GM21367 (cell line): ENCODE measurements at regions not wholly inside any gene's neighbourhood (a gene's known extent, or its start where the extent isn't known, plus 50 kb on each side); places are given as distances from the start of the nearest gene placed in this dataset.

Experiments
- ATAC-seq: cut with Tn5 transposase; IDR thresholded peaks from one replicate; pipeline ENCODE4 v1.9.1; 2021; ENCODE audit not compliant: unreplicated experiment

DNA sequence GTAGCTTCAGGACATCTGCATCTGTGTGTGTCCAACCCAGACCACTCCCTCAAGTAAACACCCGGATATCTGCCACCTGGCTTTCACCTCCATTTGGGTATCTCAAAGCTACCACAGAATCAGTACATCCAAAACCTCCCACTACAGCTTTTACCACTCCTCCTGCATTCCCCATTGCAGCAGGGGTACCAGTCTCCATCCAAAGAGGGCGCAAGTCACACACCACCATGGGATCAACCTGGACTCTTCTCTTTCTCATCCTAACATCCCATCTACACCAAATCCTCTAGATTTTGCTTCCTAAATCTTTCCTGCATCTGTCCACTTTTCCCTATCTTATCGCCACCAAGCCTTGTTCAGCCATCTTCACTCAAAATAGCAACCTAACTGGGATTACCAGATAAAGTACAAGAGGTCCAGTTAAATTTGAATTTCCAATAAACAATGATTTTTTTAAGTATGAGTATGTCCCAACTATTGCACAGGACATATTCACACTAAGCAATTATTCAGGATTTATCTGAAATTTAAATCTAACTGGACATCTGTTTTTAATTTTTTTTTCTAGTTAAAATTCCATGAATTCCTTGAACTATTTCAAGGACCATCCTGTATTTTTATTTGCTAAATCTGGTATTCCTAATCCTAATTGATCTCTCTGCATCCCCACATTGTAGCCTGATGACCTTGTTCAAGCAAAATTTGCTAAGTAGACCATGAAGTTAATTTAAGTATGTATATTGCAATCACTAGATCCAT lies 164.3 kb upstream of the MLN start:
- no peak for ATAC-seq

DNA sequence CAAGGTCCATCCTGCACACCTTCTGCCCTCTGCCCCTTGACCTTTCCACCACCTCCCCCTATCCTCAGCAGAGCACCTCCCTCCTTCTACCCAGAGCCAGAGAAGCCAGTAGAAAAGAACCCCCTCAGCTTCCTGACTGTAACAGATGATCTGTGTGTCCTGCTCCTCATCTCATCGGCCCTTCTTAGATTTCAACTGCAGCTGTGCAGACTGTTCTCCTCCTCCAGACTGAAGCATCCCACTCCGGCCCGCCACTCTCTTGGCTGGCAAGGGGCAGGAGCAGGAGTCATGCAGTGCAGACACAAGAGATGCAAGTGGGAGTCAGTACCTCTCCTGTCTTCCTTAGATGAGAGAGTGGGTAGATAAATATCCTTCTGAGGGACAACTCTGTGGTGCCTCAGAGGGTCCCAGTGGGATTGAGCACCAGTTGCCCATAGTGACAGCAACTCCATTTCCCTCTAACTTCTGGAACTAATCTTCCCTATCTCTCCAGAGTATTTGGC lies 163.5 kb upstream of the MLN start:
- ATAC-seq: no peak

GRCh38 chr6:33966536-33966935 lies 162.7 kb upstream of the MLN start:
- ATAC-seq: no peak

DNA sequence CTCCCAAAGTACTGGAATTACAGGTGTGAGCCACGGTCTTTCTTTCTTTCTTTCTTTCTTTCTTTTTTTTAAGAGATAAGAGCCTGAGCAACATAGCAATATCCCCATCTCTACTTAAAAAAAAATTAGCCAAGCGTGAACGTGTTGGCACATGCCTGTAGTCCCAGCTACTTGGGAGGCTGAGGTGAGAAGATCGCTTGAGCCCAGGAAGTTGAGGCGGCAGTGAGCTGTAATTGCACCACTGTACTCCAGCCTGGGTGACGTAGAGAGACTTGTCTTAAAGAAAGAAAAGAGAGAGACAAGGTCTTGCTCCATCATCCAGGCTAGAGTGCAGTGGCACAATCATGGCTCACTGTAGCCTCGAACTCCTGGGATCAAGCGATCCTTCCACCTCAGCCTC lies 162.0 kb upstream of the MLN start:
- no peak for ATAC-seq

DNA sequence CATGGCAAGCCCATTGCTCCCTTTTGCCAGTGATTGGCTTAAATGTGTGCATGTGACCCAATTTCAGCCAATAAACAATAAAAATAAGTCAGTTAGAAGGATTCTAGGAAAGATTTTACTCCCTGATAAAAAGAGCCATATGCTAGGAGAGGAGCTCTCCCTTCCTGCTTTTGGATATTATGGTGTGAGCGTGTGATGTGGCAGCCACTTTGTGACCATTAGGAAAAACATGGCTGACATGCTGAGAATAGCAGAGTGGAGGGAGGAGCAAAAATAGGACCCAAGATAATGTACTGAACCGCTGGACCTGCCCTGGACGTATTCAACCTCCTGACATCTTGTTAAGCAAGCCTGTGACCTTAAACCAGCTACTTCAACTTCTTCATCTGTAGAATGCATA lies 160.6 kb upstream of the MLN start:
- ATAC-seq: no peak

DNA sequence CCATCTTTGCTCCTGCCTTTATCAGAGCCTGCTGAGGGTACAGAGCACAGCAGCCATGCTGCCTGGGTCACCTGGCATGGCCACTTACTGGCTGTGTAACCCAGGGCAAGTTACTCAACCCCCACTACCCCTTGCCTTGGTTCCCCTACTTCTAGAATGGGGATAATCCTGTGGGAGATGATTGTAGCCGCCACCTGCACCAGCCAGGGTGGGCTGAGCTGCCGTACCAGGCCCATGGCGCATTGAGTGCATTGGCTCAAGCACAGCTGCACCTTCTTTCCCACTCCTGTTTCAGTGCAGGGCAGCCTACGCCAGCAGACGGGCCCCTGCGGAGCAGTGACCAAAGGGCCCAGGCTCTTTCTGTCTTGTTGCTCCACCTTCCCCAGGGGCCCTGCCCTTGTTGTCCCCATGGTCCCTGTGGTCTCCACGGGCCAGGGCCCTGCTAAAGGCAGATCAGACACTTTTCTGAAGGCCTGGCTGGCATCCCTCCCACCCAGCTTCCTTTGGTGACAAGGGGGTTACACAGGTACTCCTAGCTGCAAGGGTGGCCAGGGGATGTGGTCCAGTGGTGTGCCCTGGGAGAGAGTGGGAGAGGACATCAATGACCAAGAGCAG lies 159.4 kb upstream of the MLN start:
- ATAC-seq: no peak

GRCh38 chr6:33962246-33963027 lies 158.6 kb upstream of the MLN start:
- ATAC-seq: no peak

GRCh38 chr6:33961691-33962090 lies 157.9 kb upstream of the MLN start:
- ATAC-seq: no peak

- no peak for ATAC-seq
These were observed 156.8 kb upstream of the MLN start for GRCh38 chr6:33960345-33961313.

GRCh38 chr6:33959661-33960344 lies 156.0 kb upstream of the MLN start:
- ATAC-seq: no peak

GRCh38 chr6:33959329-33959651 lies 155.5 kb upstream of the MLN start:
- no peak for ATAC-seq

DNA sequence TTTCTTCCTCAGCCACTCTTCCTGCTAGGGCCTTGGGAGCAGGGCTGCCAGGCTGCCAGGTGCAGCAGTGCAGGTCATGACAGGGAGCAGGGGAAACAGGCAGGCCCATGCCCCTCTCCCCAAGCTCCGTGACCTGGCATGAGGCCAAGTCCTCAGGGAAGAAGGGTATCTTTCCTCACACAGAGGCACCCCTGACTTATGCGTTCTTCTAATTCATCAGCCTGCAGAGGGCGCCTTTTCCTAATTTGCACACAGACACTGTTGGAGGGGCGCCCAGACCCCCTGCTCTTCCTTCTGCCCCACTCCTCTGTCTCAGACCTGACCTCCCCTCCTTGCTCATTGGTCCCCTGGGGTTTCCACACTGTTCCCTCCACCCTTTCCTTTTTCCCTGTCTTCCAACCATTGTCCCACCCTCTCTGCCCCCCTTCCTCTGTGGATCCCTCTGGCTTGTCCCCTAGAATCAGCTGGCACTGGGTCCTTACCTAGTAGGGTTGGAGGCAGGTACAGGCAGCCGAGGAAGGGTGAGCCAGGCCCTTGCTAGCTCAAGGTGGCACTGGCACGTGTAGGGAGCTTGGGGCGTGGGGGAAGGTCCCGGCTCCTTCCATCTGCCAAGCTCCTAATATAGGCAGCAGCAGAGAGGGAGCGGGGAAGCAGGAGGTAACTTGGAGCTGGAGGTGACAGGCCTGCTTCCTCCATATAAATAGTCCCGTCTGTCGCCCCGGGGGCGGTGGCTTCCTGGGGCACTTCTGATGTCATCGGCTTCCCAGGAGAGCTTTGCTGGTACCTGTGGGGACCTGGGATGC lies 154.9 kb upstream of the MLN start:
- no peak for ATAC-seq

GRCh38 chr6:33957892-33958525 lies 154.2 kb upstream of the MLN start:
- ATAC-seq: no peak

DNA sequence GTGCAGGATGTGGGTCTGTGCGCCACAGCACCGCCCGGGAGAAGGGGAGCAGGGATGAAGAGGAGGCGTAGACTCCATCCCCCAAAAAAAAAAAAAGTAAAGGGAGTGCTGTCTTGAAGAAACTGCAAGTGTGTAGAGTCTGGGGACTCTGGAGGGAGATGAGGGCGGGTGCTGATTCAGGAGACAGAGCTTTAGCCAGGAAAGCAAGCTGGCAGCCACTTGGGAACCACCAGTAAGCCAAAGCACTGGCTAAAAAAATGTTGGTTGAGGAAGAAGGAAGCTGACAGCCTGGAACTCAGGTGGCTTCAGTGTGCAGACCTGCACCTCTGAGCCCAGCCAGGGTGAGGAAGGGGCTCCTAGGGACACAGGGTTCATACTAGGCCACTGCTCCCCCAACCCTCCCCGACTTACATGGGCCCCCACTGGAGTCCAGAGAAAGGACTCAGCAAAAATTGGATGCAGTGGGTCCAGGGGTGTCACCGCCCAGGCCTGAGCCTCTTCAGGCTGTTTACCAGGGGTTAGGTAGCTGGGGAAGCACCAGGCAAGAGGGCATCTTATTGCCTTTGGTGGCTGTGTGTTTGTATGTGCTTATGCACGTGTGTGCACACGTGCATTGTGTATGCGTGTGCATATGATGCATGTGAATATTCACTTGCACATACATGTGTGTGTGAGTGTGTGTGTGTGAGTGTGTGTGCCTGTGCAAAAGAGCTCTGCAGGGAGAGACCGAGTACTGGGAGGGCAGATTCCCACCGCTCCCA lies 153.5 kb upstream of the MLN start:
- no peak for ATAC-seq

DNA sequence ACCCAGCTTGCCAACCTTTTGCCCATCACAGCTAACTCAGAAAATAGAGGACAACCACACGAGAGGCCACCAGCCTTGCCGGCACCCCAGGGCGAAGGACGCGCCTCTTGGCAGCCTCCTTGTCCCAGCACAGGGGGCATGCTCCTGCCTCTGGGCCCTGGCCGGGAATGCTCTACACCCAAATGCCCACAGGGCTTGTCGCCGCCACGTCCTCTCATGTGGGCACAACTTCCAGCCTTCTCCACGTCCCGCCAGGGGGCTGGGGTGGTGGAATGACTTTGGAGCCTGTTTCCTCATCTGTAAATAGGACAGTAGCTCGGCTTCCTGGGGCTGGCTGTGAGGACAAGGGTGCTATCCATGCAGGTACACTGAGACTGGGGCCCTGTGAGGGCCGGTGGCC lies 152.4 kb upstream of the MLN start:
- no peak for ATAC-seq

- no peak for ATAC-seq
These were observed 151.8 kb upstream of the MLN start for GRCh38 chr6:33955566-33955965.

DNA sequence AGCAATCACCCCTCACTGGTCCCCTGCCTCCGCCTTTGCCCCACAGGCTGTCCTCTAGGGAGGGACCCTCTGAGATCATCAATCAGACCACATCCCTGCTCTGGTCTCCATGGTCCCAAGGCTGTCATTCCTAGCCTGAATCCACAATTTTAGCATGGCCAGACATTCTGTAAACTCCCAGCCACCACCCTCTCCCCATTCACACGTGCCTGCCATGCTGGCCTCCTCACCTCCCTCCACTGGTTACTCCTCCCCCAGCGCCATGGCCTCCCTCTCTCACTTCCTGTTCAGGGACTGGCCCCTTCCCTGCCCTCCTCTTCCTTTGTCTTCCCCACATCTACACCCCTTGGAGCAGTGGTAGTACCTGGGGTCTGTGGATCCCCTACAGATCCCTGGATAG lies 150.7 kb upstream of the MLN start:
- ATAC-seq: no peak

DNA sequence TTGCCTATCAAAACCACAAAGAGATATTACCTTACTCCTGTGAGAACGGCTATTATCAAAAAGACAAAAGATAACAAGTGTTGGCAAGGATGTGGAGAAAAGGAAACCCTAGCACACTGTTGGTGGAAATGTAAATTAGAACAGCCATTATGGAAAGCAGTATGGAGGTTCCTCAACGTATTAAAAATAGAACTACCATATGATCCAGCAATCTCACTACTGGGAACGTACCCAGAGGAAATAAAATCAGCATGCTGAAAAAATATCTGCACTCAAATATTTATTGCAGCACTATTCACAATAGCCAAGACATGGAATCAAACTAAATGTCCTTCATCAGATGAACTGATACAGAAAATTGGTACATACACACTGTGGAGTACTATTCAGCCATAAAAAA lies 149.4 kb upstream of the MLN start:
- no peak for ATAC-seq
